ENCODE measurements at regions not wholly inside any gene's neighbourhood (a gene's known extent, or its start where the extent isn't known, plus 50 kb on each side); places are given as distances from the start of the nearest gene placed in this dataset.

- Histone ChIP-seq H3K9me3 (ENCODE audit: control insufficient read depth in 4 of 4, low read length in 3 of 4) (no peaks in the 10 kb centered on the region), H3K4me1 (ENCODE audit: control insufficient read depth in 4 of 4, insufficient read depth in 4 of 4, low read length in 3 of 4) (no peaks in the 10 kb centered on the region), H3K27ac (ENCODE audit: low read depth in 1 of 2, low read length in 2 of 2) (no peak overlapping the region), H3K27me3 (ENCODE audit: control insufficient read depth in 4 of 4, insufficient read depth in 4 of 4, low read length in 3 of 4) (peaks cover 0 to 4% (median 0%) of the 10 kb centered on the region in 4 donors), H3K36me3 (ENCODE audit: control insufficient read depth in 4 of 4, insufficient read depth in 3 of 4, low read depth in 1 of 4, low read length in 3 of 4) (no peaks in the 10 kb centered on the region), H3K4me3 (ENCODE audit: low read depth in 1 of 3, low read length in 3 of 3) (no peak overlapping the region), H3K9ac (ENCODE audit: low read depth in 1 of 2, low read length in 2 of 2) (no peak overlapping the region)
- DNase-seq (ENCODE audit: low spot score): no peak
- no peak for TF ChIP-seq REST (IDR thresholded peaks at IDR 0.05)
- TF ChIP-seq ZBTB33 (IDR thresholded peaks at IDR 0.05): no peak
- no peak for TF ChIP-seq GABPA (IDR thresholded peaks at IDR 0.05 in 1 of 2, conservative IDR thresholded peaks at IDR 0.05 in 1 of 2)
- no peak for TF ChIP-seq HNF4A (conservative IDR thresholded peaks at IDR 0.05)
- TF ChIP-seq SP1 (IDR thresholded peaks at IDR 0.05): no peak
- no peak for TF ChIP-seq RXRA (IDR thresholded peaks at IDR 0.05)
- no peak for TF ChIP-seq NR2F2 (IDR thresholded peaks at IDR 0.05)
- no peak for TF ChIP-seq EGR1 (IDR thresholded peaks at IDR 0.05; ENCODE audit: low read depth in 2 of 2)
- TF ChIP-seq FOXA1 (IDR thresholded peaks at IDR 0.05): no peak
- TF ChIP-seq FOXA2 (IDR thresholded peaks at IDR 0.05): no peak
- TF ChIP-seq ATF3 (IDR thresholded peaks at IDR 0.05): no peak
- TF ChIP-seq, protein P1, sequence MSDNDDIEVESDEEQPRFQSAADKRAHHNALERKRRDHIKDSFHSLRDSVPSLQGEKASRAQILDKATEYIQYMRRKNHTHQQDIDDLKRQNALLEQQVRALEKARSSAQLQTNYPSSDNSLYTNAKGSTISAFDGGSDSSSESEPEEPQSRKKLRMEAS (IDR thresholded peaks at IDR 0.05): no peak
- TF ChIP-seq CTCF (IDR thresholded peaks at IDR 0.05; ENCODE audit: low read depth, low read length, missing input control): no peak
- no peak for TF ChIP-seq RAD21 (IDR thresholded peaks at IDR 0.05)
- TF ChIP-seq TAF1 (conservative IDR thresholded peaks at IDR 0.05): no peak
- no peak for TF ChIP-seq JUND (IDR thresholded peaks at IDR 0.05)
These were observed 388.5 kb downstream of the JRKL start for GRCh38 chr11:96778272-96778671.

DNA sequence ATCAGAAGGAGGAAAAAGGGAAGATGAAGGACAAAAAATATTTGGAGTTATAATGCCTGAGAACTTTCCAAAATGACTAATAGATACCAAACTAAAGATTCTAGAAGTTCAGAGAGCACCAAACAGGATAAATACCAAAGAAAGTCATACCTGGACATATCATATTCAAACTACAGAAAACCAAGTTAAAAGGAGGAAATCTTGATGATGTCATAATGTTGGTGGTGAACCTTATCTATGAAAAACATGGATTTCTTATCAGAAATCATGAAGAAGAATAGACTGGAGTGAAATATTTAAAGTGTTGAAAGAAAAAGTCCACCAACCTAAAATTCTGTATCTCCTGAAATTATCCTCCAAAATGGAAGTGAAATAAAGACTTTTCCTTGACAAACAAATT is 389.2 kb downstream of the JRKL start:
- Histone ChIP-seq H3K9ac (ENCODE audit: low read depth in 1 of 2, low read length in 2 of 2) (no peak overlapping the region), H3K27me3 (ENCODE audit: control insufficient read depth in 4 of 4, insufficient read depth in 4 of 4, low read length in 3 of 4) (peaks cover 0 to 4% (median 0%) of the 10 kb centered on the region in 4 donors), H3K36me3 (ENCODE audit: control insufficient read depth in 4 of 4, insufficient read depth in 3 of 4, low read depth in 1 of 4, low read length in 3 of 4) (no peaks in the 10 kb centered on the region), H3K9me3 (ENCODE audit: control insufficient read depth in 4 of 4, low read length in 3 of 4) (no peaks in the 10 kb centered on the region), H3K27ac (ENCODE audit: low read depth in 1 of 2, low read length in 2 of 2) (no peak overlapping the region), H3K4me3 (ENCODE audit: low read depth in 1 of 3, low read length in 3 of 3) (no peak overlapping the region), H3K4me1 (ENCODE audit: control insufficient read depth in 4 of 4, insufficient read depth in 4 of 4, low read length in 3 of 4) (no peaks in the 10 kb centered on the region)
- DNase-seq (ENCODE audit: low spot score): no peak
- TF ChIP-seq FOXA1 (IDR thresholded peaks at IDR 0.05): no peak
- no peak for TF ChIP-seq ATF3 (IDR thresholded peaks at IDR 0.05)
- TF ChIP-seq CTCF (IDR thresholded peaks at IDR 0.05; ENCODE audit: low read depth, low read length, missing input control): no peak
- TF ChIP-seq RAD21 (IDR thresholded peaks at IDR 0.05): no peak
- TF ChIP-seq JUND (IDR thresholded peaks at IDR 0.05): no peak
- no peak for TF ChIP-seq RXRA (IDR thresholded peaks at IDR 0.05)
- TF ChIP-seq EGR1 (IDR thresholded peaks at IDR 0.05; ENCODE audit: low read depth in 2 of 2): no peak
- no peak for TF ChIP-seq HNF4A (conservative IDR thresholded peaks at IDR 0.05)
- no peak for TF ChIP-seq SP1 (IDR thresholded peaks at IDR 0.05)
- TF ChIP-seq YY1 (IDR thresholded peaks at IDR 0.05): no peak
- no peak for TF ChIP-seq NR2F2 (IDR thresholded peaks at IDR 0.05)
- no peak for TF ChIP-seq ZBTB33 (IDR thresholded peaks at IDR 0.05)
- no peak for TF ChIP-seq FOXA2 (IDR thresholded peaks at IDR 0.05)
- TF ChIP-seq, protein P1 (IDR thresholded peaks at IDR 0.05): no peak
